Frontal cortex (tissue), 3 donors: ENCODE measurements at regions not wholly inside any gene's neighbourhood (a gene's known extent, or its start where the extent isn't known, plus 50 kb on each side); places are given as distances from the start of the nearest gene placed in this dataset.

Experiments
- DNase-seq, 2 donors: peaks; one replicate each; pipeline ENCODE4 v3.0.0; 2012; ENCODE audit warnings: low spot score in 2 of 2
- FAIRE-seq: peaks from 2 replicates; lab custom pipeline; 2012; peaks lifted over from hg19 to GRCh38; lab: Jason Lieb, UNC
- donor health status: control.
- donor health status: control.
- donor health status: control.

DNA sequence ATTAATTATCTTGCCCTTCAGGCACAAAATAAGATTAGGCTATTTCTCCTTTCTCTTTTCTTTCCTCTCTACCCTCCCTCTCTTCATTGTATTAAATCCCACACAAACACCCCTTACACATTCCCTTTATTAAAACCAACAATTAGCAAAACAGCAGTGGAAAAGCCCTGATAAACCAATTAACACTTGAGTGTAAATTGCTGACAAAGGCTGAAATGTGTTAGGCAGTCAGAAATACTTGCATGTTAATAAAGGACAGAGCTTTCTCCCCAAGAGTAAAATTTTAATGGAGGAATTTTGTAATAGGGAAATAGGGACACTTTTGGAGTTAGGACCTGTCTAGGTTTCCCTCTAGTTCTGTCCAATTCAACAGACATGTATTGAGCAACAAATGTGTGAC is 370.9 kb downstream of the MRPS30 start:
- FAIRE-seq (no peak), DNase-seq (no peak)

DNA sequence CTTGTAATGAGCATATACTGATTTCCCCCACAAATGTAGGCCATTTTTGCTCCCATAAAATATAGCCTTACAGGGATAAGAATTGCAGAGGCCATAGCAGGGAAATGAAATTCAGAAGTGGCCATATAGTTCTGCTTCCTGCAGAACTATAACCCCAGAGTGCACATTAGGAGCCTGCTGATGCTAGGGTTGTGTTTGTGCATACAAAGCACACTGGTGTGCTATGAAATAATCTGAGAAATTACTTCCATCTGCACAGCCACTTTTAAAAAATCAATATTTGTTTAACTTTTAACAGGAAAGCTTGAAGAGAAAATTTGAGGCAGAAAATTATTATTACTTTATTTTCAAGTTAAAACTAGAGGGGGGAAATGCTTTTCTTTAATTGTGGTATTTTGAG is 380.3 kb downstream of the MRPS30 start:
- FAIRE-seq: no peak
- DNase-seq: no peak

- no peak for FAIRE-seq
- DNase-seq: no peak
Measured at GRCh38 chr5:45189481-45189880, 380.7 kb downstream of the MRPS30 start.

DNA sequence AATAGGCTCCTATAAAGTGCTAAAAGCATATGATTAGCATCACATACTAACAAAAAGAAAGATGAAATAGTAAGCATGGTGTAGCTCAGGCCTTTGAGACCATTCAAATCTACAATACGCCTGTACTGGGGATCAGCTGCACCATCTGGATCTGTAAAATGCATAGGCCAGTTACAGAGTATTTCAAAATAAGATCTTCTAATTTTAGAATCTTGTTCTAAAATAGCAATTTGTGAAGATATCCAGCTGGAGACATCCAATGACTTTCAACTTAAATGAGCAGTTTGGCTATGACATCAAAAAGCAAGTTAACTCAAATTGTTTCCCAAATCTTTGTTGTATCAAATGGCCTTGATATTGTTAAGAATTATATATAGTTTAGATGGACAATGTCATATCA is 386.3 kb downstream of the MRPS30 start:
- FAIRE-seq (no peak), DNase-seq (no peak)
